ENCODE measurements at regions not wholly inside any gene's neighbourhood (a gene's known extent, or its start where the extent isn't known, plus 50 kb on each side); places are given as distances from the start of the nearest gene placed in this dataset.

- POLR2A ChIA-PET, result no interaction called here
- H3K4me3 ChIP-seq (ENCODE audit: low read depth, low read length), result no peak overlapping the region
- no peak for DNase-seq (ENCODE audit: low read depth)
- no peaks in the 10 kb centered on the region for H3K27me3 ChIP-seq (ENCODE audit: control insufficient read depth, insufficient read depth, low read length)
- H3K36me3 ChIP-seq (ENCODE audit: control insufficient read depth, insufficient read depth, low read length), result no peaks in the 10 kb centered on the region
- no peak for TF ChIP-seq CTCF (IDR thresholded peaks at IDR 0.05; ENCODE audit: insufficient read depth, low read depth, low read length)
- CTCF ChIA-PET, result no interaction called here
Measured at GRCh38 chr16:55031481-55031880, 100.8 kb downstream of the IRX5 start.

- POLR2A ChIA-PET, result no interaction called here
- CTCF ChIA-PET, result no interaction called here
Measured at GRCh38 chr16:55033225-55034156, 102.8 kb downstream of the IRX5 start.

GRCh38 chr16:55035029-55035428, 104.4 kb downstream of the IRX5 start:
- TF ChIP-seq CTCF (IDR thresholded peaks at IDR 0.05; ENCODE audit: insufficient read depth, low read depth, low read length), result peak; percentile 25
- DNase-seq (ENCODE audit: low read depth), result no peak
- ChIA-PET CTCF (interaction anchor here (1.2 to 1.4 kb wide), 3 partner anchors 13 to 19 kb away, joined by 3 to 6 read pairs (median 5); no protein-coding TSS in a partner anchor), POLR2A (no interaction called here)
- H3K4me3 ChIP-seq (ENCODE audit: low read depth, low read length), result no peak overlapping the region
- H3K27me3 ChIP-seq (ENCODE audit: control insufficient read depth, insufficient read depth, low read length), result no peaks in the 10 kb centered on the region
- no peaks in the 10 kb centered on the region for H3K36me3 ChIP-seq (ENCODE audit: control insufficient read depth, insufficient read depth, low read length)

More at GRCh38 chr16:55033225-55034156, 102.8 kb downstream of the IRX5 start:
- Histone ChIP-seq H3K27me3 (ENCODE audit: control insufficient read depth, insufficient read depth, low read length) (no peaks in the 10 kb centered on the region), H3K36me3 (ENCODE audit: control insufficient read depth, insufficient read depth, low read length) (no peaks in the 10 kb centered on the region), H3K4me3 (ENCODE audit: low read depth, low read length) (no peak overlapping the region)
- no peak for TF ChIP-seq CTCF (IDR thresholded peaks at IDR 0.05; ENCODE audit: insufficient read depth, low read depth, low read length)
- DNase-seq (ENCODE audit: low read depth), result no peak

GRCh38 chr16:55035956-55036355, 105.3 kb downstream of the IRX5 start:
- no peak for DNase-seq (ENCODE audit: low read depth)
- Histone ChIP-seq H3K4me3 (ENCODE audit: low read depth, low read length) (no peak overlapping the region), H3K27me3 (ENCODE audit: control insufficient read depth, insufficient read depth, low read length) (no peaks in the 10 kb centered on the region), H3K36me3 (ENCODE audit: control insufficient read depth, insufficient read depth, low read length) (no peaks in the 10 kb centered on the region)
- ChIA-PET POLR2A (no interaction called here), CTCF (interaction anchor here (0.6 to 1.4 kb wide), 4 partner anchors 13 to 620 kb away, joined by 3 to 5 read pairs (median 3); no protein-coding TSS in a partner anchor)
- TF ChIP-seq CTCF (IDR thresholded peaks at IDR 0.05; ENCODE audit: insufficient read depth, low read depth, low read length), result no peak

DNA sequence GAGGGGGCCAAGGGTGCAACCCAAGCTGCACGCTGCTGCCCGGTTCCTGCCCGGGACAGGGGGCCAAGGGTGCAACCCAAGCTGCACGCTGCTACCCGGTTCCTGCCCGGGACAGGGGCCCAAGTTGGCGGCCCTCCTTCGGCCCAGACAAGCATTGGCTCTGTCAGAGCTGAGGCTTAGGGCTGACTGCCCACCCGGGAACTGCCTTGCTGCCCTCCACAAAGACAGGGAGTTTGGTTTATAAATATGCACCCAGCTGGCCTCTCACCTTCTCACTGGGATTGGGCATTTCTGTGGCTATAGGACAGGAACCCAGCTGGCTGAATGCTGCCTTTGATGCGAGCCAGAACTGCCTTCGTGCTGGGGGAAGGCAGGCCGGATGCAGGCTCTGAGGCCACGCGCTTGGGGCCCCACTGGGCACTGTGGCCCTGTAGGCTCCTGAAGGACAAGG, 105.7 kb downstream of the IRX5 start:
- POLR2A ChIA-PET, result no interaction called here
- H3K36me3 ChIP-seq (ENCODE audit: control insufficient read depth, insufficient read depth, low read length), result no peaks in the 10 kb centered on the region
- CTCF ChIA-PET, result interaction anchor here (0.5 to 1.4 kb wide), 6 partner anchors 13 to 1829 kb away, joined by 3 to 5 read pairs (median 3); no protein-coding TSS in a partner anchor
- H3K27me3 ChIP-seq (ENCODE audit: control insufficient read depth, insufficient read depth, low read length), result no peaks in the 10 kb centered on the region
- no peak overlapping the region for H3K4me3 ChIP-seq (ENCODE audit: low read depth, low read length)
- no peak for DNase-seq (ENCODE audit: low read depth)
- no peak for TF ChIP-seq CTCF (IDR thresholded peaks at IDR 0.05; ENCODE audit: insufficient read depth, low read depth, low read length)

Measured in BJ (cell line).